ENCODE measurements at regions not wholly inside any gene's neighbourhood (a gene's known extent, or its start where the extent isn't known, plus 50 kb on each side); places are given as distances from the start of the nearest gene placed in this dataset.

DNA sequence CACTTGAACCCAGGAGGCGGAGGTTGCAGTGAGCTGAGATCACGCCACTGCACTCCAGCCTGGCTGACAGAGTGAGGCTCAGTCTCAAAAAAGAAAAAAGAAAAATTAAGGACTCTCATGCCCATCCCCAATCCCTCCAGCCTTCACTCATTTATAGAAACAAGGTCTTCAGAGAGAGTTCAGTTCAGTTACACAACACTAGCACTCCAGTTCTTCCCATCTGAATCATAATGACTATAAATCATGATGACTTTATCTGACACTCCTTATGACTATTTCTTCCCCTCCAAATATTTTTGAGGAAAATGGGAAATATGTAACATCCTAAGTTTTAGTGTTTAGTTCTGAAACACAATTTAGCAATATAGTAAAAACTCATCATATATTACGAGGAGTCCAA is 107.4 kb upstream of the LSM8 start:
- TF ChIP-seq, protein P1, sequence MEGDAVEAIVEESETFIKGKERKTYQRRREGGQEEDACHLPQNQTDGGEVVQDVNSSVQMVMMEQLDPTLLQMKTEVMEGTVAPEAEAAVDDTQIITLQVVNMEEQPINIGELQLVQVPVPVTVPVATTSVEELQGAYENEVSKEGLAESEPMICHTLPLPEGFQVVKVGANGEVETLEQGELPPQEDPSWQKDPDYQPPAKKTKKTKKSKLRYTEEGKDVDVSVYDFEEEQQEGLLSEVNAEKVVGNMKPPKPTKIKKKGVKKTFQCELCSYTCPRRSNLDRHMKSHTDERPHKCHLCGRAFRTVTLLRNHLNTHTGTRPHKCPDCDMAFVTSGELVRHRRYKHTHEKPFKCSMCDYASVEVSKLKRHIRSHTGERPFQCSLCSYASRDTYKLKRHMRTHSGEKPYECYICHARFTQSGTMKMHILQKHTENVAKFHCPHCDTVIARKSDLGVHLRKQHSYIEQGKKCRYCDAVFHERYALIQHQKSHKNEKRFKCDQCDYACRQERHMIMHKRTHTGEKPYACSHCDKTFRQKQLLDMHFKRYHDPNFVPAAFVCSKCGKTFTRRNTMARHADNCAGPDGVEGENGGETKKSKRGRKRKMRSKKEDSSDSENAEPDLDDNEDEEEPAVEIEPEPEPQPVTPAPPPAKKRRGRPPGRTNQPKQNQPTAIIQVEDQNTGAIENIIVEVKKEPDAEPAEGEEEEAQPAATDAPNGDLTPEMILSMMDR (IDR thresholded peaks at IDR 0.05), result no peak
- TF ChIP-seq POLR2A (IDR thresholded peaks at IDR 0.05), result no peak
